HepG2 (cell line): ENCODE measurements at regions not wholly inside any gene's neighbourhood (a gene's known extent, or its start where the extent isn't known, plus 50 kb on each side); places are given as distances from the start of the nearest gene placed in this dataset.

ENCODE experiments used
- ARID4A ChIP-seq: sonication (generic); formaldehyde crosslinking; IDR thresholded peaks from 2 replicates; pipeline ENCODE4 v1.5.0; 2020; ENCODE audit warnings: mild to moderate bottlenecking, missing genetic modification reagents, borderline replicate concordance
- ASH2L ChIP-seq: fragments of 300-600, 200-600 bp; sonication (generic); IDR thresholded peaks from 2 replicates; pipeline ENCODE4 v1.7.0; 2017; ENCODE audit warnings: low read depth, mild to moderate bottlenecking, moderate library complexity, mixed read lengths, low read length; ENCODE audit not compliant: insufficient read length
- ATF2 ChIP-seq: sonication (generic); formaldehyde crosslinking; IDR thresholded peaks from 2 replicates; pipeline ENCODE4 v1.4.0; 2020; ENCODE audit warnings: missing genetic modification reagents
- BCLAF1 ChIP-seq: fragments of 450-650 bp; IDR thresholded peaks from 2 replicates; pipeline ENCODE4 v1.6.1; 2017; ENCODE audit warnings: mild to moderate bottlenecking
- EP300 ChIP-seq, 3 experiments: sonication (generic) in 1 of 3; formaldehyde crosslinking in 1 of 3; IDR thresholded peaks; 2 replicates each; pipeline versions ENCODE4 v1.5.1 to v1.6.1; 2011 to 2020; ENCODE audit warnings: low read depth in 2 of 3, low read length in 2 of 3, borderline replicate concordance in 1 of 3, improper control_type of control experiment in 1 of 3, mild to moderate bottlenecking in 1 of 3, missing genetic modification reagents in 1 of 3, moderate library complexity in 1 of 3
- NFAT5 ChIP-seq: sonication (generic); formaldehyde crosslinking; IDR thresholded peaks from 2 replicates; pipeline ENCODE4 v1.4.0; 2020; ENCODE audit warnings: missing genetic modification reagents
- SKI ChIP-seq: fragments of 450-650 bp; IDR thresholded peaks from one replicate; pipeline ENCODE4 v1.6.1; 2018; ENCODE audit warnings: mild to moderate bottlenecking; ENCODE audit not compliant: partially characterized antibody
- STAG1 ChIP-seq: sonication (generic); formaldehyde crosslinking; IDR thresholded peaks from 2 replicates; pipeline ENCODE4 v1.4.0; 2020; ENCODE audit warnings: missing genetic modification reagents
- TMF1 ChIP-seq: sonication (generic); formaldehyde crosslinking; IDR thresholded peaks from 2 replicates; pipeline ENCODE4 v1.8.1; 2022; ENCODE audit warnings: low read depth, missing genetic modification reagents
- ZNF3 ChIP-seq: IDR thresholded peaks from 2 replicates; pipeline ENCODE4 v1.7.0; 2017; ENCODE audit warnings: inconsistent platforms
- ZNF510 ChIP-seq: sonication (generic); formaldehyde crosslinking; IDR thresholded peaks from 2 replicates; pipeline ENCODE4 v1.4.0; 2020; ENCODE audit warnings: low read depth, mild to moderate bottlenecking, missing genetic modification reagents
- ZNF597 ChIP-seq: sonication (generic); formaldehyde crosslinking; IDR thresholded peaks from 2 replicates; pipeline ENCODE4 v1.5.0; 2020; ENCODE audit warnings: missing genetic modification reagents
- ZNF7 ChIP-seq: IDR thresholded peaks from 2 replicates; pipeline ENCODE4 v1.6.1; 2016; ENCODE audit warnings: missing biosample characterization, missing genetic modification reagents
- ZNF841 ChIP-seq: sonication (generic); formaldehyde crosslinking; IDR thresholded peaks from 2 replicates; pipeline ENCODE4 v1.8.1; 2023; ENCODE audit warnings: missing genetic modification reagents, borderline replicate concordance

- no peak for TF ChIP-seq ARID4A (CRISPR knock-in tag)
- no peak for TF ChIP-seq BCLAF1
- no peak for TF ChIP-seq SKI
- TF ChIP-seq NFAT5 (CRISPR knock-in tag) = no peak
- TF ChIP-seq ZNF841 (CRISPR knock-in tag) = no peak
- TF ChIP-seq EP300 (IDR thresholded peaks at IDR 0.05; ENCODE audit: low read depth in 2 of 2, low read length in 2 of 2) = peak in 1 of 2 experiments; percentile 57; a peak in 1 of 4 replicates
- no peak for TF ChIP-seq EP300 (CRISPR knock-in tag; IDR thresholded peaks at IDR 0.05; ENCODE audit: borderline replicate concordance)
- TF ChIP-seq ZNF597 (CRISPR knock-in tag) = no peak
- TF ChIP-seq ATF2 = no peak
- TF ChIP-seq ASH2L = peak; percentile 78
- TF ChIP-seq TMF1 (CRISPR knock-in tag) = no peak
- TF ChIP-seq ZNF510 = no peak
- no peak for TF ChIP-seq ZNF7 (CRISPR knock-in tag)
- TF ChIP-seq STAG1 (CRISPR knock-in tag) = no peak
- no peak for TF ChIP-seq ZNF3 (CRISPR knock-in tag)
Measured at GRCh38 chr6:81381382-81381916, 371.0 kb downstream of the TENT5A start (continued).
